Stimulated activated CD8-positive, alpha-beta memory T cell treated with anti-CD3 and anti-CD28 coated beads, Interleukin-4, amount 100 ng/mL, for 48 hours (primary cell): ENCODE measurements at regions not wholly inside any gene's neighbourhood (a gene's known extent, or its start where the extent isn't known, plus 50 kb on each side); places are given as distances from the start of the nearest gene placed in this dataset.

Experiments used
- DNase-seq: peaks from one replicate; pipeline ENCODE4 v3.0.0-alpha.2; 2020

GRCh38 chr12:115504306-115505290 lies 772.9 kb downstream of the MED13L start:
- no peak for DNase-seq

- no peak for DNase-seq
Observed at GRCh38 chr12:115500872-115501271, 776.6 kb downstream of the MED13L start.

GRCh38 chr12:115495300-115495699 lies 782.2 kb downstream of the MED13L start:
- DNase-seq, result no peak

GRCh38 chr12:115492553-115492952 lies 784.9 kb downstream of the MED13L start:
- DNase-seq, result no peak

- DNase-seq, result no peak
Observed at GRCh38 chr12:115491511-115492250, 785.8 kb downstream of the MED13L start.

GRCh38 chr12:115489253-115489652 lies 788.2 kb downstream of the MED13L start:
- DNase-seq, result no peak

- DNase-seq, result no peak
Observed at GRCh38 chr12:115485967-115486366, 791.5 kb downstream of the MED13L start.

GRCh38 chr12:115485503-115485902 lies 792.0 kb downstream of the MED13L start:
- no peak for DNase-seq

GRCh38 chr12:115482943-115483342 lies 794.5 kb downstream of the MED13L start:
- no peak for DNase-seq

GRCh38 chr12:115481141-115481540 lies 796.4 kb downstream of the MED13L start:
- DNase-seq, result no peak

GRCh38 chr12:115478505-115478904 lies 794.5 kb upstream of the TBX3 start:
- DNase-seq, result no peak

GRCh38 chr12:115474539-115475353 lies 790.8 kb upstream of the TBX3 start:
- DNase-seq, result no peak

- no peak for DNase-seq
Observed at GRCh38 chr12:115473257-115473956, 789.4 kb upstream of the TBX3 start.

GRCh38 chr12:115472852-115473251 lies 788.9 kb upstream of the TBX3 start:
- DNase-seq, result no peak

GRCh38 chr12:115470977-115471376 lies 787.0 kb upstream of the TBX3 start:
- DNase-seq, result no peak

GRCh38 chr12:115470526-115470925 lies 786.6 kb upstream of the TBX3 start:
- DNase-seq, result no peak

GRCh38 chr12:115468087-115468510 lies 784.1 kb upstream of the TBX3 start:
- no peak for DNase-seq

GRCh38 chr12:115467531-115467930 lies 783.6 kb upstream of the TBX3 start:
- DNase-seq, result no peak

GRCh38 chr12:115466076-115466475 lies 782.1 kb upstream of the TBX3 start:
- DNase-seq, result no peak

- no peak for DNase-seq
Observed at GRCh38 chr12:115464661-115465060, 780.7 kb upstream of the TBX3 start.

- DNase-seq, result no peak
Observed at GRCh38 chr12:115464111-115464581, 780.2 kb upstream of the TBX3 start.

GRCh38 chr12:115461401-115461800 lies 777.4 kb upstream of the TBX3 start:
- no peak for DNase-seq
